KMS-11 (cell line): ENCODE measurements at regions not wholly inside any gene's neighbourhood (a gene's known extent, or its start where the extent isn't known, plus 50 kb on each side); places are given as distances from the start of the nearest gene placed in this dataset.
"Not testable (repeated sequence)": the region's sequence is repeated elsewhere in the genome, so short reads cannot be mapped to it uniquely, and the experiment has no call there.

ENCODE experiments used
- H2AFZ ChIP-seq: fragments of 200-600 bp; sonication (generic); 2 replicates; pipeline ENCODE4 v1.6.1; 2016; ENCODE audit warnings: antibody characterized with exemption, mixed run types, low read depth
- H3K27ac ChIP-seq: fragments of 200-600 bp; sonication (generic); 2 replicates; pipeline ENCODE4 v1.6.1; 2016; ENCODE audit warnings: mild to moderate bottlenecking, mixed run types
- H3K27me3 ChIP-seq: fragments of 200-600 bp; sonication (generic); 2 replicates; pipeline ENCODE4 v1.6.1; 2017; ENCODE audit warnings: mild to moderate bottlenecking, low read depth, mixed run types, moderate library complexity; ENCODE audit not compliant: insufficient read depth
- H3K36me3 ChIP-seq: fragments of 200-600 bp; sonication (generic); 2 replicates; pipeline ENCODE4 v1.6.1; 2017; ENCODE audit warnings: mild to moderate bottlenecking, mixed run types; ENCODE audit not compliant: insufficient read depth
- H3K4me1 ChIP-seq: fragments of 200-600 bp; sonication (generic); 2 replicates; pipeline ENCODE4 v1.6.1; 2016; ENCODE audit warnings: mild to moderate bottlenecking, low read depth, mixed run types; ENCODE audit not compliant: poor library complexity, severe bottlenecking
- H3K4me2 ChIP-seq: fragments of 200-600 bp; sonication (generic); 2 replicates; pipeline ENCODE4 v1.7.0; 2016; ENCODE audit warnings: mild to moderate bottlenecking, mixed run types
- H3K4me3 ChIP-seq: fragments of 200-600 bp; sonication (generic); IDR thresholded peaks from 2 replicates; pipeline ENCODE4 v1.6.1; 2017; ENCODE audit warnings: low read depth, low read length, mixed read lengths; ENCODE audit not compliant: insufficient read depth
- H3K79me2 ChIP-seq: fragments of 200-600 bp; sonication (generic); 2 replicates; pipeline ENCODE4 v1.6.1; 2016; ENCODE audit warnings: low read depth, mixed run types; ENCODE audit not compliant: insufficient read depth
- H3K9ac ChIP-seq: fragments of 200-600 bp; sonication (generic); 2 replicates; pipeline ENCODE4 v1.6.1; 2016; ENCODE audit warnings: mild to moderate bottlenecking, mixed run types
- H4K20me1 ChIP-seq: fragments of 200-600 bp; sonication (generic); 2 replicates; pipeline ENCODE4 v1.6.1; 2016; ENCODE audit warnings: mild to moderate bottlenecking, mixed run types; ENCODE audit not compliant: insufficient read depth
- TF ChIP-seq, protein P1 (sequence below): fragments of 200-600 bp; sonication (generic); conservative IDR thresholded peaks from 2 replicates; pipeline ENCODE4 v1.6.1; 2017; ENCODE audit warnings: low read depth, mild to moderate bottlenecking, antibody characterized with exemption, low read length, moderate library complexity, mixed read lengths

DNA sequence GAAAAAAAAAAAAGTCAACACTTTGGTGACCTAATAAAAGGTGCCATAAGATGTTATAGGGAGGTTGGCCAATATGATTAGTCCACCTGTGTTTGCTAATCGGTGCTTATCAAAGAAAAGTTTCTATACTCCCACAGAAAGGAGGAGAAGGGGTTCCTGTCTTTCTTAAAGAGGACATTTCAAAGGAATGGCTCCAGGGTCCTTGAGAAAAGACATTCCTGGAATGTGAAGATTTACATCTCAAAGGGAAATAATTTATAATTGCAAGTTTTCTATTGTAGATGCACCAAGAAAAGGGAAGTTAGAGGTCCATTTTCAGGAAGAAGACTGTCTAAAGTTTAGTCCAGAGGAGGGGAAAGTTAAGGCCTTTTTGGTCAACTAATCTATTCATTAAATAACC, 715.3 kb downstream of the NXPH1 start:
- Histone ChIP-seq H3K27ac (no peak overlapping the region; the same call in 1 of the 2 replicates), H3K4me2 (no peak overlapping the region), H3K27me3 (no peaks in the 10 kb centered on the region), H3K9ac (no peak overlapping the region), H3K36me3 (no peaks in the 10 kb centered on the region), H2AFZ (peak overlapping the region; percentile 53; the same call in 1 of the 2 replicates), H3K4me1 (peaks cover 28% of the 10 kb centered on the region), H3K79me2 (no peaks in the 10 kb centered on the region), H4K20me1 (no peaks in the 10 kb centered on the region), H3K4me3 (no peak overlapping the region)
- TF ChIP-seq, protein P1, sequence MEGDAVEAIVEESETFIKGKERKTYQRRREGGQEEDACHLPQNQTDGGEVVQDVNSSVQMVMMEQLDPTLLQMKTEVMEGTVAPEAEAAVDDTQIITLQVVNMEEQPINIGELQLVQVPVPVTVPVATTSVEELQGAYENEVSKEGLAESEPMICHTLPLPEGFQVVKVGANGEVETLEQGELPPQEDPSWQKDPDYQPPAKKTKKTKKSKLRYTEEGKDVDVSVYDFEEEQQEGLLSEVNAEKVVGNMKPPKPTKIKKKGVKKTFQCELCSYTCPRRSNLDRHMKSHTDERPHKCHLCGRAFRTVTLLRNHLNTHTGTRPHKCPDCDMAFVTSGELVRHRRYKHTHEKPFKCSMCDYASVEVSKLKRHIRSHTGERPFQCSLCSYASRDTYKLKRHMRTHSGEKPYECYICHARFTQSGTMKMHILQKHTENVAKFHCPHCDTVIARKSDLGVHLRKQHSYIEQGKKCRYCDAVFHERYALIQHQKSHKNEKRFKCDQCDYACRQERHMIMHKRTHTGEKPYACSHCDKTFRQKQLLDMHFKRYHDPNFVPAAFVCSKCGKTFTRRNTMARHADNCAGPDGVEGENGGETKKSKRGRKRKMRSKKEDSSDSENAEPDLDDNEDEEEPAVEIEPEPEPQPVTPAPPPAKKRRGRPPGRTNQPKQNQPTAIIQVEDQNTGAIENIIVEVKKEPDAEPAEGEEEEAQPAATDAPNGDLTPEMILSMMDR: no peak

DNA sequence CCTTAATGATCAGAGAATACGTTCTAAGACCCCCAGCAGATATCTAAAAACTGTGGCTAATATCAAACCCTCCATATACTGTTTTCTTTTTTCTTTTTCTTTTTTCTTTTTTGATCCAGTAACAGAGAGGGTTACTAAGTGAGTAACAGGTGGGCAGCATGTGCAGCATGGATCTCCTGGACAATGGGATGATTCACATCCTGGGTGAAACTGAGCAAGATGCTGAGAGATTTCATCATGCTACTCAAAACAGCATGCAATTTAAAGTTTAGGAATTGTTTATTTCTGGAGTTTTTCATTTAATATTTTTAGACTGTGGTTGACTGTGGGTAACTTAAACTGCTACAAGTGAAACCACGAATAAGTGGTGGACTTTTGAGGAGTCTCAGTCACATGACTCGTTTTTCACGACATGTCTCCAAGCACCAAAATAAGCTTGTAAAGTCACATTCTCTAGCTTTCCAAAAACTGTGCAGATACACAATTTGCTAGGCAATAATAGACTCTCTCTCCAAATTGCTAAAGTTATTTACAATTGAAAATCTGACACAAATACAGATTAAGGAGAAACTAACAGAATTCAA, 716.2 kb downstream of the NXPH1 start:
- Histone ChIP-seq H3K36me3 (no peaks in the 10 kb centered on the region), H3K4me1 (peaks cover 28% of the 10 kb centered on the region), H4K20me1 (no peaks in the 10 kb centered on the region), H3K9ac (no peak overlapping the region; the same call in 1 of the 2 replicates), H3K27ac (peak overlapping the region; percentile 31; the same call in 1 of the 2 replicates), H2AFZ (peak overlapping the region; percentile 53), H3K27me3 (no peaks in the 10 kb centered on the region), H3K79me2 (no peaks in the 10 kb centered on the region), H3K4me3 (no peak overlapping the region), H3K4me2 (peak overlapping the region; percentile 47)
- TF ChIP-seq, protein P1: no peak

GRCh38 chr7:9163691-9164090, 730.3 kb downstream of the NXPH1 start:
- H3K4me1 ChIP-seq, H3K27me3 ChIP-seq, H3K9ac ChIP-seq, H3K4me2 ChIP-seq, H3K79me2 ChIP-seq, H2AFZ ChIP-seq, H3K36me3 ChIP-seq, H3K27ac ChIP-seq, H3K4me3 ChIP-seq, H4K20me1 ChIP-seq: not testable (repeated sequence)

GRCh38 chr7:9175871-9176270, 742.5 kb downstream of the NXPH1 start:
- no peaks in the 10 kb centered on the region for H4K20me1 ChIP-seq
- H3K79me2 ChIP-seq: no peaks in the 10 kb centered on the region
- H2AFZ ChIP-seq: no peak overlapping the region
- H3K36me3 ChIP-seq: no peaks in the 10 kb centered on the region
- TF ChIP-seq, protein P1: no peak
- H3K4me3 ChIP-seq: no peak overlapping the region
- H3K9ac ChIP-seq: no peak overlapping the region
- no peak overlapping the region for H3K27ac ChIP-seq
- no peak overlapping the region for H3K4me2 ChIP-seq
- no peaks in the 10 kb centered on the region for H3K27me3 ChIP-seq
- peaks cover 5% of the 10 kb centered on the region for H3K4me1 ChIP-seq

GRCh38 chr7:9181356-9181755, 747.9 kb downstream of the NXPH1 start:
- H3K36me3 ChIP-seq: no peaks in the 10 kb centered on the region
- TF ChIP-seq, protein P1: no peak
- H3K4me2 ChIP-seq: no peak overlapping the region
- no peaks in the 10 kb centered on the region for H3K79me2 ChIP-seq
- no peaks in the 10 kb centered on the region for H4K20me1 ChIP-seq
- H2AFZ ChIP-seq: no peak overlapping the region
- H3K27ac ChIP-seq: no peak overlapping the region
- H3K27me3 ChIP-seq: no peaks in the 10 kb centered on the region
- H3K4me3 ChIP-seq: no peak overlapping the region
- no peak overlapping the region for H3K9ac ChIP-seq
- H3K4me1 ChIP-seq: peaks cover 10% of the 10 kb centered on the region
